ENCODE measurements at regions not wholly inside any gene's neighbourhood (a gene's known extent, or its start where the extent isn't known, plus 50 kb on each side); places are given as distances from the start of the nearest gene placed in this dataset.

DNA sequence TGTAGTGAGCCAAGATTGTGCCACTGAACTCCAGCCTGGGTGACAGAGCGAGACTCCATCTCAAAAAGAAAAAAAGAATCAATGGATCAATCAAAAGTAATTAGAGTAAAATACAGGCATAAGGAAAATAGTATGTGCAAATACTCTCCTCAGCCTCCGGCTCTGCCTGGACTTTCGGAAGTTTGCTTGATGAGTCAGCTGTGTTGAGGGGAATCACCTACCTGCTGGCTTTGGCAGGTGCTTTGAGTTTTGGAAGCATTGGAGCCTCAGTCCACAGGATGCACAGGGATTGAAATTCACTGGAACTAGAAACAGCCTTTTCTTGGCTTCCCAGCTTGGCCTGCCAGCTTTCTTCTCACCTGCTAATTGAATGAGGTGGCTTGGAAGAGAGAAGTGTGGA is 268.2 kb downstream of the PCNX1 start:
- Histone ChIP-seq H3K4me2 (ENCODE audit: insufficient read depth, insufficient read length, low read length) (no peak overlapping the region), H3K9me3 (ENCODE audit: control insufficient read depth, low read depth, low read length) (no peaks in the 10 kb centered on the region), H2BK12ac (ENCODE audit: insufficient read length, low read depth, low read length) (no peak overlapping the region), H4K5ac (ENCODE audit: insufficient read length, low read depth, low read length) (no peak overlapping the region), H3K27me3 (ENCODE audit: insufficient read depth, low read length) (no peaks in the 10 kb centered on the region), H3K79me2 (ENCODE audit: insufficient read depth, low read length) (no peaks in the 10 kb centered on the region), H2AK5ac (ENCODE audit: insufficient read length, low read length) (no peak overlapping the region), H2BK20ac (ENCODE audit: low read depth, low read length, poor library complexity, severe bottlenecking) (no peak overlapping the region), H3K14ac (ENCODE audit: insufficient read depth, low read length) (no peak overlapping the region), H3K56ac (ENCODE audit: insufficient read length, low read depth, low read length) (no peak overlapping the region), H2BK120ac (ENCODE audit: low read depth, low read length, poor library complexity, severe bottlenecking) (no peak overlapping the region), H2BK5ac (ENCODE audit: insufficient read length, low read length) (no peak overlapping the region), H3K27ac (ENCODE audit: insufficient read length, low read depth, low read length) (no peak overlapping the region), H3K9ac (ENCODE audit: extremely low read depth, insufficient read length, low read length) (no peak overlapping the region), H2AFZ (ENCODE audit: low read length) (no peak overlapping the region), H4K8ac (replicated peaks; ENCODE audit: insufficient read length, low read depth, low read length) (no peak overlapping the region), H3T11ph (ENCODE audit: low read length) (no peak overlapping the region), H3K4me1 (ENCODE audit: insufficient read depth, low read length) (no peaks in the 10 kb centered on the region), H3K18ac (ENCODE audit: insufficient read length, low read depth, low read length) (no peak overlapping the region), H3K23me2 (ENCODE audit: insufficient read length, low read depth, low read length, poor library complexity, severe bottlenecking) (no peaks in the 10 kb centered on the region), H3K79me1 (ENCODE audit: insufficient read depth, low read depth, low read length, poor library complexity, severe bottlenecking) (no peaks in the 10 kb centered on the region), H4K91ac (ENCODE audit: insufficient read length, low read depth, low read length) (no peak overlapping the region), H3K23ac (ENCODE audit: insufficient read length, low read depth, low read length) (no peak overlapping the region), H2BK15ac (ENCODE audit: low read depth, low read length) (no peak overlapping the region), H3K4ac (ENCODE audit: low read depth, low read length) (no peak overlapping the region), H4K20me1 (ENCODE audit: control insufficient read depth, insufficient read depth, insufficient read length) (no peaks in the 10 kb centered on the region)
- no CpG with 5 or more reads among the region's 3 CpGs for whole genome bisulfite sequencing (ENCODE audit: extremely low coverage, insufficient read length, low lambda C conversion rate)
- no peaks in the 10 kb centered on the region for H3K9me3 Mint-ChIP-seq
- no peaks in the 10 kb centered on the region for H3K36me3 Mint-ChIP-seq (ENCODE audit: insufficient read depth in 1 of 3, low read depth in 3 of 3)
- TF ChIP-seq, protein P1, sequence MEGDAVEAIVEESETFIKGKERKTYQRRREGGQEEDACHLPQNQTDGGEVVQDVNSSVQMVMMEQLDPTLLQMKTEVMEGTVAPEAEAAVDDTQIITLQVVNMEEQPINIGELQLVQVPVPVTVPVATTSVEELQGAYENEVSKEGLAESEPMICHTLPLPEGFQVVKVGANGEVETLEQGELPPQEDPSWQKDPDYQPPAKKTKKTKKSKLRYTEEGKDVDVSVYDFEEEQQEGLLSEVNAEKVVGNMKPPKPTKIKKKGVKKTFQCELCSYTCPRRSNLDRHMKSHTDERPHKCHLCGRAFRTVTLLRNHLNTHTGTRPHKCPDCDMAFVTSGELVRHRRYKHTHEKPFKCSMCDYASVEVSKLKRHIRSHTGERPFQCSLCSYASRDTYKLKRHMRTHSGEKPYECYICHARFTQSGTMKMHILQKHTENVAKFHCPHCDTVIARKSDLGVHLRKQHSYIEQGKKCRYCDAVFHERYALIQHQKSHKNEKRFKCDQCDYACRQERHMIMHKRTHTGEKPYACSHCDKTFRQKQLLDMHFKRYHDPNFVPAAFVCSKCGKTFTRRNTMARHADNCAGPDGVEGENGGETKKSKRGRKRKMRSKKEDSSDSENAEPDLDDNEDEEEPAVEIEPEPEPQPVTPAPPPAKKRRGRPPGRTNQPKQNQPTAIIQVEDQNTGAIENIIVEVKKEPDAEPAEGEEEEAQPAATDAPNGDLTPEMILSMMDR (conservative IDR thresholded peaks at IDR 0.05), result no peak
- H3K27ac Mint-ChIP-seq, result no peak overlapping the region; a peak in 1 of 7 replicates
- no peak overlapping the region; a peak in 1 of 5 replicates for H3K4me3 Mint-ChIP-seq
- no peaks in the 10 kb centered on the region for H3K27me3 Mint-ChIP-seq (ENCODE audit: low read depth)
- DNase-seq, result no peak
- peaks cover 0 to 7% of the 10 kb centered on the region in 2 experiments; a peak in 1 of 4 replicates for H3K4me1 Mint-ChIP-seq
